Ovary (tissue), 7 donors: ENCODE measurements at regions not wholly inside any gene's neighbourhood (a gene's known extent, or its start where the extent isn't known, plus 50 kb on each side); places are given as distances from the start of the nearest gene placed in this dataset.
"Not testable (repeated sequence)": the region's sequence is repeated elsewhere in the genome, so short reads cannot be mapped to it uniquely, and the experiment has no call there.

Experiments
- DNase-seq, 5 donors: peaks; one replicate each; pipeline ENCODE4 v3.0.0-alpha.2; 2019 to 2020
- H3K27ac ChIP-seq, 2 donors: fragments of 200-600 bp; one replicate each; pipeline versions ENCODE4 v1.5.1 to v1.8.0; 2019 to 2022
- H3K27me3 ChIP-seq: fragments of 200-600 bp; one replicate; pipeline ENCODE4 v1.8.0; 2022
- H3K36me3 ChIP-seq: fragments of 200-600 bp; sonication (generic); one replicate; pipeline ENCODE4 v1.5.1; 2019
- H3K4me1 ChIP-seq: one replicate; pipeline ENCODE4 v1.8.1; 2013; ENCODE audit warnings: mild to moderate bottlenecking, moderate library complexity; ENCODE audit not compliant: insufficient read depth
- H3K4me3 ChIP-seq: fragments of 200-600 bp; sonication (generic); one replicate; pipeline ENCODE4 v1.5.1; 2017
- H3K9me3 ChIP-seq, 2 donors: fragments of 200-600 bp in 1 of 2; sonication (generic) in 1 of 2; one replicate each; pipeline versions ENCODE4 v1.5.1 to v1.8.1; 2013 to 2019; ENCODE audit warnings: mild to moderate bottlenecking in 1 of 2, moderate library complexity in 1 of 2
- EP300 ChIP-seq: sonication (generic); formaldehyde crosslinking; IDR thresholded peaks from one replicate; pipeline ENCODE4 v1.6.1; 2017; ENCODE audit warnings: antibody characterized with exemption
- POLR2A ChIP-seq: fragments of 450-650 bp; IDR thresholded peaks from one replicate; pipeline ENCODE4 v1.6.1; 2017; ENCODE audit warnings: antibody characterized with exemption, mild to moderate bottlenecking, moderate library complexity
- WGBS, 3 donors: extraction: QIAGEN DNeasy Blood & Tissue Kit in 1 of 3; methylation state at CpG; one replicate each; pipeline versions ENCODE4 v1.1.5 to v1.1.7; 2013 to 2017; 5-methylcytosine and 5-hydroxymethylcytosine counted together
- intact Hi-C, 4 donors: fragments of 100-400 bp; cut with DNase I; formaldehyde crosslinking; loops; one replicate each; pipeline versions ENCODE4 v1.11.0 to v1.15.1; 2022 to 2023
- TF ChIP-seq, protein P1 (sequence below), 3 donors: fragments of 450-650 bp in 2 of 3; fragments of 200-600 bp in 1 of 3; IDR thresholded peaks; one replicate each; pipeline versions ENCODE4 v1.5.1 to v1.8.0; 2016 to 2022; ENCODE audit warnings: antibody characterized with exemption in 3 of 3, mild to moderate bottlenecking in 1 of 3
- donor health status: DM: no; HTN: no; CAD: no; lungs with moderate emphysema.
- donor health status: DM: no; HTN: no; CAD: no.
- donor health status: Bipolar disorder and iron deficiency.
- donor health status: DM: no; HTN: no; CAD: no.
- donor health status: DM: yes; HTN: yes; CAD: no.

DNA sequence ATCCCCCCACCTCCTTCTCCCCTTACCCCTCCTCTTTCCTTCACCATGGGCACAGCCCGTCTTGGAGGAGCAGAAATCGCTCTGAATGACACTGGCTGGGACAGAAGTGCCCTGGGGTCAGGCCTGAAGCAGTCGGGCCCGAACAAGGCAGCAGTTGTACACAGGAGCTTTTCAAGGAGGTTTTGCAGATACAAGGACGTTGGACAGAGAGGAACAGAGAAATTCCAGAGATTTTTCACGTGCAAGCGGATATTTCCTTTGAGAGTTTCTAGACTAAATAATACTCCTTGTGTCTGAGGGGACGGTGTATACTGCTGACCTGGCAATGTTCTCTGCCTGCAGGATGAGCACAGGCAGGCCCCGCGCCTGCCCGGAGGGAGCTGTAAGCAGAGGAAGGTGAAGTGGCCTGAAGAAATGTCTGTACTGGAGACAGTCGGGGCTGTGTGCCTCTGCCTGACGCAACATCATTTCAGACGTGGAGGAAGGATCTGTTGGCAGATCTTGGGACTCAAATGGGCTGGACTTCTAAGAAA is 95.3 kb upstream of the SLC25A33 start:
- DNase-seq: peak in 4 of 5 donors; percentile 51 to 77 (median 67)
- Histone ChIP-seq H3K27me3 (no peaks in the 10 kb centered on the region), H3K4me1 (peaks cover 8% of the 10 kb centered on the region), H3K27ac (peak overlapping the region in 1 of 2 donors; percentile 28), H3K36me3 (no peaks in the 10 kb centered on the region), H3K4me3 (no peak overlapping the region), H3K9me3 (no peaks in the 10 kb centered on the region)
- TF ChIP-seq POLR2A: no peak
- no peak for TF ChIP-seq EP300
- TF ChIP-seq, protein P1, sequence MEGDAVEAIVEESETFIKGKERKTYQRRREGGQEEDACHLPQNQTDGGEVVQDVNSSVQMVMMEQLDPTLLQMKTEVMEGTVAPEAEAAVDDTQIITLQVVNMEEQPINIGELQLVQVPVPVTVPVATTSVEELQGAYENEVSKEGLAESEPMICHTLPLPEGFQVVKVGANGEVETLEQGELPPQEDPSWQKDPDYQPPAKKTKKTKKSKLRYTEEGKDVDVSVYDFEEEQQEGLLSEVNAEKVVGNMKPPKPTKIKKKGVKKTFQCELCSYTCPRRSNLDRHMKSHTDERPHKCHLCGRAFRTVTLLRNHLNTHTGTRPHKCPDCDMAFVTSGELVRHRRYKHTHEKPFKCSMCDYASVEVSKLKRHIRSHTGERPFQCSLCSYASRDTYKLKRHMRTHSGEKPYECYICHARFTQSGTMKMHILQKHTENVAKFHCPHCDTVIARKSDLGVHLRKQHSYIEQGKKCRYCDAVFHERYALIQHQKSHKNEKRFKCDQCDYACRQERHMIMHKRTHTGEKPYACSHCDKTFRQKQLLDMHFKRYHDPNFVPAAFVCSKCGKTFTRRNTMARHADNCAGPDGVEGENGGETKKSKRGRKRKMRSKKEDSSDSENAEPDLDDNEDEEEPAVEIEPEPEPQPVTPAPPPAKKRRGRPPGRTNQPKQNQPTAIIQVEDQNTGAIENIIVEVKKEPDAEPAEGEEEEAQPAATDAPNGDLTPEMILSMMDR (IDR thresholded peaks at IDR 0.05): no peak
- WGBS, 3 donors: 8 to 33% (median 13%) methylated on average over 14 of the region's 14 CpGs
- intact Hi-C loops: loop anchor here in 1 of 4 donors (5.0 kb wide), 1 partner anchor 152 kb away; the partner anchor contains the start of gene SPSB1

DNA sequence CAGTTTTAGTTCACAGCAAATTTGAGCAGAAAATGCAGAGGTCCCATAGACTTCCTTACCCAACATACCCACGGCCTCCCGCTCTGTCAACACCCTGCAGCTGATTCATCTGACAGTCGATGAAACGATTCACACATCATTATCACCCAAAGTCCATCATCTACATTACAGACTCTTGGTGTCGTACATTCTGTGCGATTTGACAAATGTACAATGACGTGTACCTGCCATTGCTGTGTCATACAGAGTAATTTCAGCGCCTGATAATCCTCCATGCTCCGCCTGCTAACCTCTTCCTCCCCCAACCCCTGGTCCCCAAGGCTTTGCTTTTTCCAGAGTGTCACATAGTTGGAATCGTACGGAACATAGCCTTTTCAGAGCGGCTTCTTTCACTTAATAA is 94.7 kb upstream of the SLC25A33 start:
- Histone ChIP-seq H3K27me3 (no peaks in the 10 kb centered on the region), H3K4me3 (no peak overlapping the region), H3K4me1 (peaks cover 6% of the 10 kb centered on the region), H3K36me3 (no peaks in the 10 kb centered on the region), H3K27ac (no peak overlapping the region), H3K9me3 (no peaks in the 10 kb centered on the region)
- TF ChIP-seq, protein P1 (IDR thresholded peaks at IDR 0.05): no peak
- TF ChIP-seq POLR2A (no peak), EP300 (no peak)
- intact Hi-C loops: loop anchor here in 1 of 4 donors (5.0 kb wide), 1 partner anchor 152 kb away; the partner anchor contains the start of gene SPSB1
- 90 to 94% (median 93%) methylated on average over 12 of the region's 12 CpGs for WGBS, 3 donors
- DNase-seq: no peak

DNA sequence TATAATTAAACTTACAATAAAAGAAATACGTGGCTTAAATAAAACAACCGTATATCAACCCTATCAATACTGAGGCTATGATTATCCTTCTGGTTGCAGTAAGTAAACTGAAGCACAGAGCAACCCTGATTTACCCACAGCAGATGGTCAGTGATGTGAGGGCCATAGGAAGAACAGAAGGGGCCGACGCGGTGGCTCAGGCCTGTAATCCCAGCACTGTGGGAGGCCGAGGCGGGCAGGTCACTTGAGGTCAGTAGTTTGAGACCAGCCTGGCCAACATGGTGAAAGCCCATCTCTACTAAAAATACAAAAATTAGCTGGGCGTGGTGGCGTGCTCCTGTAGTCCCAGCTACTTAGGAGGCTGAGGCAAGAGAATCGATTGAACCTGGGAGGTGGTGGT is 94.2 kb upstream of the SLC25A33 start:
- H3K27ac ChIP-seq, H3K4me3 ChIP-seq, DNase-seq, intact Hi-C loops, H3K9me3 ChIP-seq, H3K27me3 ChIP-seq, H3K36me3 ChIP-seq, H3K4me1 ChIP-seq: not testable (repeated sequence)
- 93 to 94% (median 94%) methylated on average over 10 of the region's 10 CpGs for WGBS, 3 donors

DNA sequence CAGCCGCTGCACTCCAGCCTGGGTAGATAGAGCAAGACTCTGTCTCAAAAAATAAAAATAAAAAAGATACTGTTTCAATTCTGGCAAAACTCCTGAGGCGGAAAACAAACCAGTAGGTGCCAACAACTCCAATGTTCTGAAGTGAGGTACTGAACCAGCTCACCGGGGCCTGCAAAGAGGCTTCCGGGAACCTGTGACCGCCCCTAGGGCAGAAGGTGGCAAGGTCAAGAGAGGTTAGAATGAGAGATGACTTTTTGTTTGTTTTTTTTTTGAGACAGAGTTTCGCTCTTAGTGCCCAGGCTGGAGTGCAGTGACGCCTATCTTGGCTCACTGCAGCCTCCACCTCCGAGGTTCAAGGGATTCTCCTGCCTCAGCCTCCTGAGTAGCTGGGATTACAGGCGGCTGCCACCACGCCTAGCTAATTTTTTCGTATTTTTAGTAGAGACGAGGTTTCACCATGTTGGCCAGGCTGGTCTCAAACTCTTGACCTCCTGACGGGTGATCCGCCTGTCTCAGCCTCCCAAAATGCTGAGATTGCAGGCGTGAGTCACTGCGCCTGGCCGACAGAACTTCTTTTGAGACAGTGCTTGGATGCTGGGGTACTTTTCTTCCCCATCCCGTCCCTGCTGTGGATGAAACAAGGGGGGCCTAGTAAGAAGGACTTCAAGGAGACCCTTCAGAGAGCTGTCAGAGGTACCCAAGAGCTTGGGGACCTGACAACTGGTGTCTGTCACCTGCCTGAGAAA is 91.9 kb upstream of the SLC25A33 start:
- TF ChIP-seq POLR2A (no peak), EP300 (no peak)
- TF ChIP-seq, protein P1 (IDR thresholded peaks at IDR 0.05): no peak
- Histone ChIP-seq H3K4me1 (peaks cover 3% of the 10 kb centered on the region), H3K9me3 (no peaks in the 10 kb centered on the region), H3K36me3 (no peaks in the 10 kb centered on the region), H3K27ac (no peak overlapping the region), H3K27me3 (no peaks in the 10 kb centered on the region), H3K4me3 (no peak overlapping the region)
- WGBS, 3 donors: 79 to 85% (median 83%) methylated on average over 18 of the region's 18 CpGs
- no peak for DNase-seq
- intact Hi-C loops: no loop called here
